ENCODE measurements at regions not wholly inside any gene's neighbourhood (a gene's known extent, or its start where the extent isn't known, plus 50 kb on each side); places are given as distances from the start of the nearest gene placed in this dataset.

- TF ChIP-seq CTCF (IDR thresholded peaks at IDR 0.05; ENCODE audit: extremely low read depth in 1 of 2, insufficient read depth in 1 of 2, low read depth in 1 of 2, low read length in 2 of 2) (no peak), POLR2A (IDR thresholded peaks at IDR 0.05; ENCODE audit: low read depth, low read length) (no peak), POLR2AphosphoS5 (IDR thresholded peaks at IDR 0.05; ENCODE audit: insufficient read depth, low read depth, low read length) (no peak), MYC (IDR thresholded peaks at IDR 0.05; ENCODE audit: low read depth, low read length) (no peak), EZH2 (IDR thresholded peaks at IDR 0.05; ENCODE audit: borderline replicate concordance, low read depth, low read length, severe bottlenecking) (no peak)
These were observed 516.3 kb upstream of the MKI67 start for GRCh38 chr10:128642502-128642901.
